ENCODE measurements at regions not wholly inside any gene's neighbourhood (a gene's known extent, or its start where the extent isn't known, plus 50 kb on each side); places are given as distances from the start of the nearest gene placed in this dataset.

- Histone ChIP-seq H3K4me2 (ENCODE audit: extremely low read depth, insufficient read depth, low read length) (no peak overlapping the region), H3K36me3 (ENCODE audit: control insufficient read depth, insufficient read depth, low read length) (no peaks in the 10 kb centered on the region), H3K4me3 (replicated peaks in 1 of 4; ENCODE audit: control extremely low read depth in 1 of 4, insufficient read depth in 1 of 4, low read depth in 3 of 4, low read length in 4 of 4) (no peak overlapping the region), H4K20me1 (ENCODE audit: control insufficient read depth, extremely low read depth, insufficient read depth, low read length) (no peaks in the 10 kb centered on the region), H3K79me2 (ENCODE audit: control insufficient read depth, insufficient read depth, low read length) (no peaks in the 10 kb centered on the region), H2AFZ (ENCODE audit: low read length) (no peak overlapping the region), H3K4me1 (ENCODE audit: control insufficient read depth, extremely low read depth, insufficient read depth, low read length) (no peaks in the 10 kb centered on the region), H3K27ac (ENCODE audit: insufficient read depth, low read length) (no peak overlapping the region), H3K9me3 (ENCODE audit: control insufficient read depth, insufficient read depth, low read depth, low read length) (no peaks in the 10 kb centered on the region), H3K9ac (ENCODE audit: insufficient read depth, low read length) (no peak overlapping the region), H3K27me3 (ENCODE audit: control insufficient read depth, insufficient read depth, low read length) (no peaks in the 10 kb centered on the region)
- peak in 1 of 2 donors; percentile 1 for DNase-seq (ENCODE audit: low read depth in 2 of 2)
- TF ChIP-seq EZH2 (IDR thresholded peaks at IDR 0.05; ENCODE audit: low read length, missing control alignments) (no peak), CTCF (conservative IDR thresholded peaks at IDR 0.05 in 1 of 2, IDR thresholded peaks at IDR 0.05 in 1 of 2; ENCODE audit: low read depth in 1 of 2, low read length in 2 of 2) (no peak)
Observed at GRCh38 chrX:43573441-43574015, 82.6 kb upstream of the MAOA start.

- DNase-seq (ENCODE audit: low read depth in 2 of 2): no peak
- no peaks in the 10 kb centered on the region for H4K20me1 ChIP-seq (ENCODE audit: control insufficient read depth, extremely low read depth, insufficient read depth, low read length)
- H2AFZ ChIP-seq (ENCODE audit: low read length): no peak overlapping the region
- H3K9me3 ChIP-seq (ENCODE audit: control insufficient read depth, insufficient read depth, low read depth, low read length): no peaks in the 10 kb centered on the region
- H3K27me3 ChIP-seq (ENCODE audit: control insufficient read depth, insufficient read depth, low read length): no peaks in the 10 kb centered on the region
- no peak overlapping the region for H3K9ac ChIP-seq (ENCODE audit: insufficient read depth, low read length)
- no peaks in the 10 kb centered on the region for H3K79me2 ChIP-seq (ENCODE audit: control insufficient read depth, insufficient read depth, low read length)
- H3K4me2 ChIP-seq (ENCODE audit: extremely low read depth, insufficient read depth, low read length): no peak overlapping the region
- no peaks in the 10 kb centered on the region for H3K4me1 ChIP-seq (ENCODE audit: control insufficient read depth, extremely low read depth, insufficient read depth, low read length)
- no peak overlapping the region for H3K4me3 ChIP-seq (replicated peaks in 1 of 4; ENCODE audit: control extremely low read depth in 1 of 4, insufficient read depth in 1 of 4, low read depth in 3 of 4, low read length in 4 of 4)
- H3K27ac ChIP-seq (ENCODE audit: insufficient read depth, low read length): no peak overlapping the region
- H3K36me3 ChIP-seq (ENCODE audit: control insufficient read depth, insufficient read depth, low read length): no peaks in the 10 kb centered on the region
- no peak for TF ChIP-seq CTCF (conservative IDR thresholded peaks at IDR 0.05 in 1 of 2, IDR thresholded peaks at IDR 0.05 in 1 of 2; ENCODE audit: low read depth in 1 of 2, low read length in 2 of 2)
Observed at GRCh38 chrX:43580621-43581020, 75.5 kb upstream of the MAOA start.

- Histone ChIP-seq H3K9ac (ENCODE audit: insufficient read depth, low read length) (no peak overlapping the region), H3K27me3 (ENCODE audit: control insufficient read depth, insufficient read depth, low read length) (no peaks in the 10 kb centered on the region), H4K20me1 (ENCODE audit: control insufficient read depth, extremely low read depth, insufficient read depth, low read length) (no peaks in the 10 kb centered on the region), H2AFZ (ENCODE audit: low read length) (no peak overlapping the region), H3K4me1 (ENCODE audit: control insufficient read depth, extremely low read depth, insufficient read depth, low read length) (no peaks in the 10 kb centered on the region), H3K9me3 (ENCODE audit: control insufficient read depth, insufficient read depth, low read depth, low read length) (no peaks in the 10 kb centered on the region), H3K79me2 (ENCODE audit: control insufficient read depth, insufficient read depth, low read length) (no peaks in the 10 kb centered on the region), H3K36me3 (ENCODE audit: control insufficient read depth, insufficient read depth, low read length) (no peaks in the 10 kb centered on the region), H3K4me2 (ENCODE audit: extremely low read depth, insufficient read depth, low read length) (no peak overlapping the region), H3K4me3 (replicated peaks in 1 of 4; ENCODE audit: control extremely low read depth in 1 of 4, insufficient read depth in 1 of 4, low read depth in 3 of 4, low read length in 4 of 4) (no peak overlapping the region), H3K27ac (ENCODE audit: insufficient read depth, low read length) (no peak overlapping the region)
- DNase-seq (ENCODE audit: low read depth in 2 of 2): no peak
- TF ChIP-seq EZH2 (IDR thresholded peaks at IDR 0.05; ENCODE audit: low read length, missing control alignments) (no peak), CTCF (conservative IDR thresholded peaks at IDR 0.05 in 1 of 2, IDR thresholded peaks at IDR 0.05 in 1 of 2; ENCODE audit: low read depth in 1 of 2, low read length in 2 of 2) (no peak)
Observed at GRCh38 chrX:43581167-43581566, 74.9 kb upstream of the MAOA start.
